HL-60 (cell line): ENCODE measurements at regions not wholly inside any gene's neighbourhood (a gene's known extent, or its start where the extent isn't known, plus 50 kb on each side); places are given as distances from the start of the nearest gene placed in this dataset.
A peak's percentile ranks its signal among the peaks of the same experiment; 100 is the strongest.

ENCODE experiments used
- DNase-seq, 2 experiments: peaks; one replicate each; pipeline ENCODE4 v3.0.0-alpha.2; 2010 to 2020; ENCODE audit warnings: low read depth in 1 of 2, low spot score in 1 of 2
- H3K27ac ChIP-seq: fragments of 250-450 bp; sonication (Bioruptor Pico); replicated peaks from 2 replicates; pipeline ENCODE4 v1.5.1; 2020; ENCODE audit warnings: mild to moderate bottlenecking, moderate library complexity
- H3K27me3 ChIP-seq: fragments of 250-450 bp; sonication (Bioruptor Pico); 2 replicates; pipeline ENCODE4 v1.5.1; 2021; ENCODE audit warnings: mild to moderate bottlenecking, moderate library complexity; ENCODE audit not compliant: insufficient read depth, poor library complexity, severe bottlenecking
- H3K4me3 ChIP-seq: replicated peaks from 2 replicates; pipeline ENCODE4 v1.5.1; 2011; ENCODE audit warnings: mild to moderate bottlenecking, control low read depth, low read length; ENCODE audit not compliant: insufficient read depth
- CTCF ChIP-seq: IDR thresholded peaks from one replicate; pipeline ENCODE4 v1.5.1; 2011; ENCODE audit warnings: low read length, control low read depth, inconsistent platforms; ENCODE audit not compliant: insufficient read depth
- GABPA ChIP-seq: IDR thresholded peaks from 2 replicates; pipeline ENCODE4 v1.6.1; 2012; ENCODE audit warnings: low read depth
- POLR2AphosphoS5 ChIP-seq: IDR thresholded peaks from 2 replicates; pipeline ENCODE4 v1.6.1; 2012; ENCODE audit warnings: low read depth
- SPI1 ChIP-seq: IDR thresholded peaks from 2 replicates; pipeline ENCODE4 v1.6.1; 2012; ENCODE audit warnings: low read depth, mild to moderate bottlenecking, borderline replicate concordance
- TF ChIP-seq, protein P1 (sequence below): IDR thresholded peaks from 2 replicates; pipeline ENCODE4 v1.6.1; 2012; ENCODE audit warnings: low read depth; ENCODE audit not compliant: insufficient replicate concordance

DNA sequence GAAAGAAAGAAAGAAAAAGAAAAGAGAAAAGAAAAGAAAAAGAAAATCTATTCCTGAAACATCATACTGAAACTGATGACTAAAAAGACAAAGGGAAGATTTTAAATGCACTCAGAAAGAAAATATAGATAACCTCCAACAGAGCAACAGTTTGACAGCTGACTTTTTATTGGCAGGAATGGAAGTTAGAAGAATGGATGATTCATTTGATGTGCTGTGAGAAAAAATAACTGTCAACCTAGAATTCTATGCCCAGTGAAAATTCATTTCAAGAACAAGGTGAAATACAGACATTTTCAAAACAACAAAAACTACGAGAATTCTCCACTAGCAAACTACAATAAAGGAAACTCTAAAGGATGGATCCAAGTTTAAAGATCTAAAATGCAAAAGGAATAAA lies 50.5 kb upstream of the HSPA12A start:
- no peak for DNase-seq
- TF ChIP-seq GABPA (no peak), SPI1 (no peak), CTCF (no peak), POLR2AphosphoS5 (no peak)
- TF ChIP-seq, protein P1, sequence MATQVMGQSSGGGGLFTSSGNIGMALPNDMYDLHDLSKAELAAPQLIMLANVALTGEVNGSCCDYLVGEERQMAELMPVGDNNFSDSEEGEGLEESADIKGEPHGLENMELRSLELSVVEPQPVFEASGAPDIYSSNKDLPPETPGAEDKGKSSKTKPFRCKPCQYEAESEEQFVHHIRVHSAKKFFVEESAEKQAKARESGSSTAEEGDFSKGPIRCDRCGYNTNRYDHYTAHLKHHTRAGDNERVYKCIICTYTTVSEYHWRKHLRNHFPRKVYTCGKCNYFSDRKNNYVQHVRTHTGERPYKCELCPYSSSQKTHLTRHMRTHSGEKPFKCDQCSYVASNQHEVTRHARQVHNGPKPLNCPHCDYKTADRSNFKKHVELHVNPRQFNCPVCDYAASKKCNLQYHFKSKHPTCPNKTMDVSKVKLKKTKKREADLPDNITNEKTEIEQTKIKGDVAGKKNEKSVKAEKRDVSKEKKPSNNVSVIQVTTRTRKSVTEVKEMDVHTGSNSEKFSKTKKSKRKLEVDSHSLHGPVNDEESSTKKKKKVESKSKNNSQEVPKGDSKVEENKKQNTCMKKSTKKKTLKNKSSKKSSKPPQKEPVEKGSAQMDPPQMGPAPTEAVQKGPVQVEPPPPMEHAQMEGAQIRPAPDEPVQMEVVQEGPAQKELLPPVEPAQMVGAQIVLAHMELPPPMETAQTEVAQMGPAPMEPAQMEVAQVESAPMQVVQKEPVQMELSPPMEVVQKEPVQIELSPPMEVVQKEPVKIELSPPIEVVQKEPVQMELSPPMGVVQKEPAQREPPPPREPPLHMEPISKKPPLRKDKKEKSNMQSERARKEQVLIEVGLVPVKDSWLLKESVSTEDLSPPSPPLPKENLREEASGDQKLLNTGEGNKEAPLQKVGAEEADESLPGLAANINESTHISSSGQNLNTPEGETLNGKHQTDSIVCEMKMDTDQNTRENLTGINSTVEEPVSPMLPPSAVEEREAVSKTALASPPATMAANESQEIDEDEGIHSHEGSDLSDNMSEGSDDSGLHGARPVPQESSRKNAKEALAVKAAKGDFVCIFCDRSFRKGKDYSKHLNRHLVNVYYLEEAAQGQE: no peak
- H3K27ac ChIP-seq: no peak overlapping the region

DNA sequence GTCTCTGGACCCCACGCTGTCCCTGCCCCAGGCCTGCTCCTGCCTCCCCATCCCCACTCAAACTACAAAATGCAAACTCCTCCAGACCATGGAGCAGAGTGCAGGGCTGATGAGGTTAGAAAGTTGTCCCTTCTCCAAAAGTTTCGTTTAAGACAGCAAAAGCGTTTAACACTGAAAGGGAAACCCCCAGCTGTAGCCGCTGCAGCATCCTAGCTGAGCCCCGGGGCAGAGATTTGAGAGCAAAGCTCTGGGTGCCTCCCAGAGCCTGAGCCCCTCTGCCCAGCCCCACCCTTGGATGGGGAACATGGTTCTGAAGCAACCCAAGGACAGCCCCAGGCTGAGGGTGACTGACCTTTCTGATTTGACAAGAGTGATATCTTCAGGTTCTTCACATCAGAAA lies 52.8 kb upstream of the ENO4 start:
- no peak for TF ChIP-seq GABPA
- TF ChIP-seq, protein P1: no peak
- no peak for TF ChIP-seq POLR2AphosphoS5
- no peak for TF ChIP-seq CTCF
- TF ChIP-seq SPI1: no peak
- Histone ChIP-seq H3K4me3 (no peak overlapping the region), H3K27ac (no peak overlapping the region), H3K27me3 (no peaks in the 10 kb centered on the region)
- no peak for DNase-seq

More for the DNA sequence above, 50.5 kb upstream of the HSPA12A start:
- H3K4me3 ChIP-seq: no peak overlapping the region
- peaks cover under 1% of the 10 kb centered on the region for H3K27me3 ChIP-seq

DNA sequence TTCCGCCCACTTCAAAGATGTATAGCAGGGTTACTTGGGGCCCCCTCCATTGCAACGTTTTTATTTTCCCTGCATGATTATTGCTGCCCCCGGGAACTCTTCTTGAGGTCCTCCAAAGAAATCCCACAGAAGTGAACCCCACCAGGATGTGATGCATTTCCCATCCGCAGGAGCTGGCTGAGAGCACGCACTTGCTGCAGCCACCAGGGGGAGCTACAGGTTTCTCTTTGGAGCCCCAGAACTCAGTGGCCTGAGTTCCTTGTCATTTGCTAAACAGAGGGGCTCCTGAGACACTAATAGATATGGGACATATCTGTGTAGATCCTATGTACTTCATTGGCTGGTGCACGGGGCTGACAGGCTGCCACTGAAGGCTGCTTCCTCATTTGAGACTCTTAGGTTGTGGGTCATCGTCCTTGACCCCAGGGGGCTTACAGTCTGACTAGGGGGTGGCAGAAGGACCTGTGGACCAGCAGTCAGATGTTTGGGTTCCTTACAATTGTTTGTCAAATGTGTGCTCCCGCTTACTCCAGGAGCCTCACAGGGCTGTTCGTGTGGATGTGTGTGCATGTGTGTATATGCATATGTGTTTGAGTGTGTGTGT lies 52.3 kb upstream of the ENO4 start:
- no peak overlapping the region for H3K27ac ChIP-seq
- H3K4me3 ChIP-seq: no peak overlapping the region
- no peaks in the 10 kb centered on the region for H3K27me3 ChIP-seq
- TF ChIP-seq CTCF: peak; percentile 88
- TF ChIP-seq POLR2AphosphoS5: no peak
- peak; percentile 8 to 61 for DNase-seq

- H3K27ac ChIP-seq: no peak overlapping the region
- H3K27me3 ChIP-seq: no peaks in the 10 kb centered on the region
- no peak for TF ChIP-seq GABPA
- TF ChIP-seq CTCF: no peak
- TF ChIP-seq SPI1: no peak
- TF ChIP-seq, protein P1: no peak
- no peak for TF ChIP-seq POLR2AphosphoS5
- DNase-seq: no peak
- H3K4me3 ChIP-seq: no peak overlapping the region
Observed at GRCh38 chr10:116798859-116799258, 50.4 kb upstream of the ENO4 start.
